IgD-negative memory B cell (primary cell): ENCODE measurements at regions not wholly inside any gene's neighbourhood (a gene's known extent, or its start where the extent isn't known, plus 50 kb on each side); places are given as distances from the start of the nearest gene placed in this dataset.

Experiments
- H3K27ac Mint-ChIP-seq, 3 donors: one replicate each; pipeline ENCODE4 v1.8.0; 2020 to 2022; ENCODE audit warnings: mild to moderate bottlenecking in 3 of 3, mixed read lengths in 3 of 3, moderate library complexity in 1 of 3
- H3K27me3 Mint-ChIP-seq: one replicate; pipeline ENCODE4 v1.8.0; 2021; ENCODE audit warnings: mixed read lengths
- H3K36me3 Mint-ChIP-seq: one replicate; pipeline ENCODE4 v1.8.0; 2020; ENCODE audit warnings: mild to moderate bottlenecking, mixed read lengths
- H3K4me1 Mint-ChIP-seq, 3 donors: one replicate each; pipeline ENCODE4 v1.8.0; 2020 to 2022; ENCODE audit warnings: mixed read lengths in 3 of 3, mild to moderate bottlenecking in 1 of 3
- H3K4me3 Mint-ChIP-seq, 4 donors: one replicate each; pipeline ENCODE4 v1.8.0; 2020 to 2022; ENCODE audit warnings: mild to moderate bottlenecking in 4 of 4, mixed read lengths in 4 of 4, moderate library complexity in 3 of 4
- H3K9me3 Mint-ChIP-seq, 3 donors: one replicate each; pipeline ENCODE4 v1.8.0; 2020 to 2021; ENCODE audit warnings: mixed read lengths in 3 of 3, mild to moderate bottlenecking in 1 of 3

DNA sequence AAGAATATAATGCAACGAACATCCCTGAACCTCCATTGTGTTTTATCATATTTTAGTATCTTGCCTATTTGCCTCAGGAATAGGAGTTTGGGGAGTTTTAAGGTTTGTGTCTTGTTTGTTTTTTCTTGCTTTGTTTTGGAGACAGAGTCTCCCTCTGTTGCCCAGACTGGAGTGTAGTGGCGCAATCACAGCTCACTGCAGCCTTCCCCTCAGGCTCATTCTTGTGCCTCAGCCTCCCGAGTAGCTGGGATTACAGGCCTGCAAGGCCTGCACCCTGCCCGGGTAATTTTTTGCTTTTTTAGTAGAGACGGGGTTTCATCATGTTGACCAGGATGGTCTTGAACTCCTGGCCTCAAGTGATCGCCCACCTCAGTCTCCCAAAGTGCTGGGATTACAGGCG is 63.3 kb upstream of the CARMIL1 start:
- no peak overlapping the region for H3K4me3 Mint-ChIP-seq
- H3K27me3 Mint-ChIP-seq, result no peaks in the 10 kb centered on the region
- H3K4me1 Mint-ChIP-seq, result peaks cover 0 to 1% (median 0%) of the 10 kb centered on the region in 3 donors
- H3K36me3 Mint-ChIP-seq, result peaks cover 2% of the 10 kb centered on the region
- H3K9me3 Mint-ChIP-seq, result peaks cover 0 to 5% (median 2%) of the 10 kb centered on the region in 3 donors
- no peak overlapping the region for H3K27ac Mint-ChIP-seq

DNA sequence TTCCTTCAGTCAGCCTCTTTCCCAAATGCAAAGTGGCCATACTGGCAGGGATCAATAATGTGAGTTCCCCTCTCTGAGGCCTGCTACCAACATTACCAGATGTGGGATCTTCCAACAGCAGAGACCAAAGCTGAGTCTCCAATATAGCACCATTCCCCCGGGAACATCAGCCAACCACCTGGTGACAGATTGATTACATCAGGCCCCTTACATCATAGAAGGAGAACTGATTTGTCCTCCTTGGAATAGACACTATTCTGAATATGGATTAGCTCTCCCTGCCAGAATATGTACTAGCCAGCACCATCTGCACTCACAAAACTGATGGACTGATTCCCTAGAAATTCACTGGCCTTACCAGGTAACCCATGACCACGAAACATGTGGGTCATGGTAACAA is 61.9 kb upstream of the CARMIL1 start:
- Mint-ChIP-seq H3K36me3 (peaks cover 2% of the 10 kb centered on the region), H3K4me3 (no peak overlapping the region), H3K27me3 (no peaks in the 10 kb centered on the region), H3K4me1 (peaks cover 0 to 1% (median 0%) of the 10 kb centered on the region in 3 donors), H3K9me3 (no peaks in the 10 kb centered on the region), H3K27ac (peak overlapping the region in 1 of 3 donors; percentile 9)

DNA sequence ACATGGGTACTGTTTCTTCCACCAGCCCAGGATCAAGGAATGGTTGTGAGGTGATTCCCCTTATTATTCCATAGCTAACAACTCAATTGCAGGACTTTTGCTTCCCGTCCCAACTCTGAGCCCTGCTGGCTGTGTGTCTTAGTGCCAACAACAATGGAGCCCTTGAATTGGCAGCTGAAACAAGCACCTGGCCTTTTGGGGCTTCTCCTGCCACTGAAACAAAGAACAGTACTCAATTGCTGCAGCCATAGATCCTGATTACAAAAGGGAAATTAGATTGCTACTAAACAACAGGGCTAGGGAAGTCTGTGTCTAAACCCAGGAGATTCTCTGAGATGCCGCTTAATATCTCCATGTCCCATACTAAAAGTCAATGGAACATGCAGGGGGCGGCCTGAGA is 61.3 kb upstream of the CARMIL1 start:
- peaks cover 0 to 1% (median 0%) of the 10 kb centered on the region in 3 donors for H3K4me1 Mint-ChIP-seq
- H3K9me3 Mint-ChIP-seq, result no peaks in the 10 kb centered on the region
- H3K36me3 Mint-ChIP-seq, result peaks cover 2% of the 10 kb centered on the region
- H3K27ac Mint-ChIP-seq, result peak overlapping the region in 1 of 3 donors; percentile 9
- H3K27me3 Mint-ChIP-seq, result no peaks in the 10 kb centered on the region
- H3K4me3 Mint-ChIP-seq, result no peak overlapping the region

DNA sequence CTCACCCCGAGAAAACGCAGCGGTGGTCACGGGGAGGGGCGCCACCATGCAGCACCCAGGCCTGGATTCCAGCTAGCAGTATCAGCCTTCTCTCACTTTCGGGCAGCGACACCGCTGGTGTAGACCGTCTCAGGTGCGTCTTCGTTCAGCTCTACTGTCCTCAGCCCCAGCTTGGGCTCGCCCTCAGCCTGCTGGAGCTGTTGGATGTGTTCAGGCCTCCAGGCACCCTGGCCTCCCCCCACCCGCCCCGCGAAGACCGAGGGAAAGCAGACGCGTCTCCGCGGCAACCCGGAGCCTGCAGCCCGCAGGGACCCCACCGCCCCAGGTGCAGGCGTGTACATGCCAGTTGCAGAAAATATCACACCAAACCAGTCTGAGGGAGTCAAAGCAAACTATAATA is 60.8 kb upstream of the CARMIL1 start:
- H3K27me3 Mint-ChIP-seq, result no peaks in the 10 kb centered on the region
- no peak overlapping the region for H3K4me3 Mint-ChIP-seq
- H3K27ac Mint-ChIP-seq, result no peak overlapping the region
- H3K4me1 Mint-ChIP-seq, result peaks cover 0 to 2% (median 1%) of the 10 kb centered on the region in 3 donors
- H3K36me3 Mint-ChIP-seq, result peaks cover 2% of the 10 kb centered on the region
- no peaks in the 10 kb centered on the region for H3K9me3 Mint-ChIP-seq

DNA sequence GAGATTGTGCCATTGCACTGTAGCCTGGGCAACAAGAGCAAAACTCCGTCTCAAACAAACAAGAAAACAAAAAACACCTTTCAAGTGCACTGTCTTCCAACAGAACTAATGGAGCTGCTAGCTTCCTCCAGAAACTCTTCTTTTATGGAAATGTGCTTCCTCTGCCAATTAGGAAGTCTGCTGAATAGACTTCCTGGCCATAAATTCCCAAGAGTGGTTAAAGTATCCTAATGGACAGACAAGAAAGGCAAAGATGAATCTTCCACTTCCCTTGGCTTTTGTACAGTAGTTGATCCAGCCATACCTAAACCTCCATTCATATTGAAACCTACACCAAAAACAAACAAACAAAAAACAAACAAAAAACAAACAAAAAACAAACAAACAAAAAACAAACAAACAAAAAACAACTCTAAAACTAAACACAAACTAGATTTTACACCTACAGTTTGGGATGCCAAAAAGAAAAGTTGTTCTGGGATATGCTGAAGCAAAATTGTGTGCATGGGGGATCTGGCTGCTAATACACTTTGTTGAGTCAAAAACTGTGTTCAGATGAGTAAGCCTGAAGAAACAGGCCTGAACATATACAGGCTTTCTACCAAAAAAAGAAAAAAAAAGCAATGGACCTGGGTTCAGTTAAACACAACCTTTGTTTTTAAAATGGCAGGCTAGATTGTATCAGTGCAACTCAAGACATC is 59.8 kb upstream of the CARMIL1 start:
- Mint-ChIP-seq H3K4me3 (no peak overlapping the region), H3K36me3 (peaks cover 2% of the 10 kb centered on the region)

DNA sequence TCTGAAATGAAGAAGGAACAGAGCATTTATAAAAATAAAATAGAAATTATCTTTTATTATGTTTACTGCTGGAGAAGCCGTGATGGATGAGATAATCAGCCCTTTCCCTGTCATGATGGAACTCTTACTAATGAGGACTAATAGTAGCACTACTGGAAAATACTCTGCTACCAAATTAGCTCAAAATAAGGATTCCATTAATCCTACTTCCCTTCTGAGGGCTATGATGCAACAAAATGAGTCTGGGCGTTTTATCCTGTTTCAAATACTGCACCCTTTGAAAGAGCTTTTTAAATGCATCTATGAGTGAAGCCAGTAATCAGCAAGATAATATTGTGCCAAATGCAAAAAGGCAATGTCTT is 59.3 kb upstream of the CARMIL1 start:
- Mint-ChIP-seq H3K9me3 (no peaks in the 10 kb centered on the region), H3K27ac (no peak overlapping the region), H3K4me3 (no peak overlapping the region), H3K4me1 (peaks cover 2 to 6% (median 2%) of the 10 kb centered on the region in 3 donors), H3K36me3 (peaks cover 2% of the 10 kb centered on the region), H3K27me3 (no peaks in the 10 kb centered on the region)

More for the DNA sequence above, 59.8 kb upstream of the CARMIL1 start:
- H3K27me3 Mint-ChIP-seq, result no peaks in the 10 kb centered on the region
- H3K9me3 Mint-ChIP-seq, result no peaks in the 10 kb centered on the region
- no peak overlapping the region for H3K27ac Mint-ChIP-seq
- H3K4me1 Mint-ChIP-seq, result peaks cover 2 to 6% (median 2%) of the 10 kb centered on the region in 3 donors

DNA sequence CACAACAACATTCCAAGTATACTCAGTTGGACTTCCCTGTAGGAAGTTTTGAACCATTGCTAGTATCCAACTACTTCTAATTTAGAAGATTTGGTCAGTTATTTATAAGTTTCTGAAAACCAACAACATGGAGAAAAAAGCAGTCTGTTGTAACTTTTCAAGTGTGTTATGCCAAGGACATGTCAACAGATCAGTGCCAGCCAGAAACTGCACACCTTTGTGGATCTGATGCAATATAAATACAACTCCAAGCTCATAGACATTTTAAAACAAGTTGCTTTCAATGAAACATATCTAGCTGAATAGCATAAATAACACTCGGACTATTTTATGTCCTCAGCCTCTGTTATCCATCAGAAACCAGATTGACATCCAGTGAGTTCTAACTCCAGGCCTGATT is 58.3 kb upstream of the CARMIL1 start:
- Mint-ChIP-seq H3K27me3 (no peaks in the 10 kb centered on the region), H3K4me1 (peaks cover 2 to 6% (median 2%) of the 10 kb centered on the region in 3 donors)

DNA sequence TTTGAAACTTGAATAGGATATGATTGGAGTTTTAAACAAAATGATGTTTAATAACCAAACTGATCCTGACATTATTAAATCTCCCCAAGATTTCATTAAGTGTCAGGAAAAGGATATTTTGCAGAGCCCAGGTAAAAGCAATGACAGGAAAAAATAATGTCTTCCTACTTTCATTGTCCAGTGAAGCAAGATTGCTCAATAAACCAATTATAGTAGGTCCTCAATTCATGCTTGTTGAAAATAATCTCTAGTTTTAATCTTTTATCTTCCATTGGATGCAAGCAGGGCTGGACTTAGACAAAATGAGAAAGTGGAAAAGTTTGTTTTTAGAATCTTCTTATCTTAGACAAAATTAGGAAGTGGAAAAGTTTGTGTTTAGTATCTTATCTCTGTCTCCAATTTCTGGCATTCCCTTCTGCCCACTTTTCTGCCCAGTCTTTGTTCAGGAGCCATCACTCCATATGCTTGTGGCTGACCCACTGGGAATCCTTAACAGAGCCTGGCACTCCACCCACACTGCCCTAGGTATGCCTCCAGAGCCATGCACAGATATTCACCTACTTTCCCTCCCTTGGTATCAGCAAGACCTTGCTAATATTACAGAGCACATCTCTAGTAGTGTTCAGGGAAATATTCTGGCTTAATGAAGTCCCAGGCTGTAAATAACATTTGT is 57.0 kb upstream of the CARMIL1 start:
- Mint-ChIP-seq H3K4me3 (no peak overlapping the region), H3K27ac (no peak overlapping the region), H3K27me3 (no peaks in the 10 kb centered on the region), H3K9me3 (no peaks in the 10 kb centered on the region), H3K4me1 (peaks cover 2 to 6% (median 2%) of the 10 kb centered on the region in 3 donors), H3K36me3 (peaks cover 2% of the 10 kb centered on the region)

More for the DNA sequence above, 58.3 kb upstream of the CARMIL1 start:
- no peak overlapping the region for H3K4me3 Mint-ChIP-seq
- no peaks in the 10 kb centered on the region for H3K9me3 Mint-ChIP-seq
- peaks cover 2% of the 10 kb centered on the region for H3K36me3 Mint-ChIP-seq
- no peak overlapping the region for H3K27ac Mint-ChIP-seq

DNA sequence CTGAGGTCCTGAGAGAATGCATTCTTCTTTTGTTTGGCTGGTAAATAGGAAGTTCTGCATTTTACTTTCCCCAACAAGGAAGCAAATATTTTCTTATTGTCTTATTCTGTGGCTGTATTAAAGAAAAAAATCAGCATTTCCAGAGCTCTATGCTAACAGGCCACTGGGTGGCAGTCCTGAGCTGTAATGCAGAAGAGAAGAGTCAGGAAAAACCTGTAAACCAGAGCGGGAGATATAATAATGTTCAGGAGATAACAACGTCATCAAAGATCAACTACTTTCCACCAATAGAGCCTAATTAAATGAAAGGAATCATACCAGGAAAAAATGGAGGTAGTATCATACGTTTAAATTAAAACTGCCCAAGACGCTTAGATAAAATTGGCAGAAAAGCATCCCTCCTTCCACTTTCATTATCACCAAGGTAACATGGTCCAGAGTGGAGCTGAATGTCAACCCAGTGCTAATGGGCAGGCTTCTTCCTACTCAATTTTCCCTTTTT is 55.6 kb upstream of the CARMIL1 start:
- Mint-ChIP-seq H3K4me3 (peak overlapping the region in 3 of 4 donors; percentile 58 to 73 (median 69)), H3K9me3 (no peaks in the 10 kb centered on the region), H3K27me3 (no peaks in the 10 kb centered on the region), H3K4me1 (peaks cover 2 to 6% (median 2%) of the 10 kb centered on the region in 3 donors), H3K27ac (no peak overlapping the region), H3K36me3 (no peaks in the 10 kb centered on the region)

DNA sequence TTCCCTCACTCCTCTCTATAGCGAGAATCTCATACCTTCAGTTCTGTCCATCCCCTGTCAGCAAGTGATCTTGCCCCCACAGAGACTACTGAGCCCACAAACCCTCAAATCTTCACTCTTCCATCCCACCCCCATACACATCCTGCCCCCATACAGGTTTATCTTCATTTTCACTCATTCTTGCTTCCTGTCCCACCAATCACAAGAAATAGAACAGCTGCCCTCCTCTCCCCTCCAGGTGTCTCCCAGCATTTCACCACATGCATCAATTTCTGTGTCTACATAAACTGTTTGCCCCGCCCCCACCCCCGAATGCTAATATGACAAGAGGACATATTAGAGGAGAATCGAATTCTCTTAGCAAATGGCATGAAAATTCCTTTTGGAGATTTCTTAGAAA is 54.9 kb upstream of the CARMIL1 start:
- no peaks in the 10 kb centered on the region for H3K9me3 Mint-ChIP-seq
- no peak overlapping the region for H3K27ac Mint-ChIP-seq
- peaks cover 2 to 6% (median 2%) of the 10 kb centered on the region in 3 donors for H3K4me1 Mint-ChIP-seq
- peaks cover 3% of the 10 kb centered on the region for H3K27me3 Mint-ChIP-seq
- H3K36me3 Mint-ChIP-seq, result no peaks in the 10 kb centered on the region
- peak overlapping the region in 1 of 4 donors; percentile 25 for H3K4me3 Mint-ChIP-seq

DNA sequence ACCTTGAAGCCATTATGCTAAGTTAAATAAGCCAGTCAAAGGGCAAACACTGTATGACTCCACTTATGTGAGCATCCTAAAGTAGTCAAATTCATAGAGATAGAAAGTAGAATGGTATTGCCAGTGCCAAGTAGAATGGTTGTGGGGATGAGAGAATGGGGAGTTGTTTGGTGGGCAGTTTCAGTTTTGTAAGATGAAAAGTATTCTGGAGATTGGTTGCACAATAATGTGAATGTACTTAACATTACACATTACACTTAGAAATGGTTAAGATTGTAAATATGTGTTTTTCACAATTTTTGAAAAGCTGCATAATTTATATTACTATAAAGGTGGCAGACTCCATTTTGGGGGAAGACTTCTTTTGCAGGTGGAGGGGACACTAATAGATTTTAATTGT is 51.3 kb upstream of the CARMIL1 start:
- peaks cover 2 to 6% (median 2%) of the 10 kb centered on the region in 3 donors for H3K4me1 Mint-ChIP-seq
- H3K9me3 Mint-ChIP-seq, result no peaks in the 10 kb centered on the region
- no peak overlapping the region for H3K4me3 Mint-ChIP-seq
- no peak overlapping the region for H3K27ac Mint-ChIP-seq
- peaks cover 5% of the 10 kb centered on the region for H3K27me3 Mint-ChIP-seq
- peaks cover 2% of the 10 kb centered on the region for H3K36me3 Mint-ChIP-seq
